ENCODE measurements at regions not wholly inside any gene's neighbourhood (a gene's known extent, or its start where the extent isn't known, plus 50 kb on each side); places are given as distances from the start of the nearest gene placed in this dataset.

GRCh38 chr4:137851435-137851834 lies 319.1 kb upstream of the PCDH18 start:
- no peak for ATAC-seq
- Histone ChIP-seq H3F3A (replicated peaks; ENCODE audit: low read depth) (no peaks in the 10 kb centered on the region), H3K27me3 (ENCODE audit: insufficient read depth) (no peaks in the 10 kb centered on the region), H4K20me1 (replicated peaks; ENCODE audit: insufficient read depth) (no peaks in the 10 kb centered on the region), H3K4me3 (no peak overlapping the region), H3K4me1 (ENCODE audit: insufficient read depth) (no peaks in the 10 kb centered on the region), H3K27ac (ENCODE audit: low read depth) (no peak overlapping the region), H3K36me3 (ENCODE audit: insufficient read depth) (no peaks in the 10 kb centered on the region), H2AFZ (no peak overlapping the region), H3K9me2 (ENCODE audit: insufficient read depth) (peaks cover 4% of the 10 kb centered on the region; the same call in 1 of the 2 replicates), H3K79me2 (replicated peaks; ENCODE audit: insufficient read depth) (no peaks in the 10 kb centered on the region), H3K4me2 (no peak overlapping the region)
- H3K27ac Mint-ChIP-seq = no peak overlapping the region
- no peak overlapping the region for H3K4me3 Mint-ChIP-seq
- H3K36me3 Mint-ChIP-seq (ENCODE audit: low read depth) = peaks cover 5% of the 10 kb centered on the region; the same call in 2 of the 3 replicates
- H3K27me3 Mint-ChIP-seq (ENCODE audit: insufficient read depth, low read depth, poor library complexity) = peaks cover 1% of the 10 kb centered on the region
- peaks cover 19% of the 10 kb centered on the region for H3K9me3 Mint-ChIP-seq
- H3K4me1 Mint-ChIP-seq = no peaks in the 10 kb centered on the region
- no peak for TF ChIP-seq CREB1 (CRISPR knock-in tag; IDR thresholded peaks at IDR 0.05; ENCODE audit: low read depth)
- no peak for TF ChIP-seq REST (IDR thresholded peaks at IDR 0.05; ENCODE audit: unreplicated experiment)
- TF ChIP-seq CTCF (conservative IDR thresholded peaks at IDR 0.05; ENCODE audit: low read depth in 2 of 2) = no peak
- TF ChIP-seq EZH2phosphoT487 (IDR thresholded peaks at IDR 0.05; ENCODE audit: unreplicated experiment) = no peak
- no peak for TF ChIP-seq NANOG (IDR thresholded peaks at IDR 0.05; ENCODE audit: borderline replicate concordance)
- TF ChIP-seq POLR2AphosphoS5 (IDR thresholded peaks at IDR 0.05; ENCODE audit: low read depth) = no peak
- TF ChIP-seq ZNF331 (CRISPR knock-in tag; IDR thresholded peaks at IDR 0.05; ENCODE audit: low read depth) = no peak
- no peak for TF ChIP-seq JUNB (IDR thresholded peaks at IDR 0.05; ENCODE audit: unreplicated experiment)
- no peak for TF ChIP-seq ETS1 (IDR thresholded peaks at IDR 0.05)
- TF ChIP-seq EZH2 (IDR thresholded peaks at IDR 0.05; ENCODE audit: low read depth, unreplicated experiment) = no peak
- TF ChIP-seq STAT1 (IDR thresholded peaks at IDR 0.05; ENCODE audit: unreplicated experiment) = no peak
- TF ChIP-seq ZNF462 (CRISPR knock-in tag; IDR thresholded peaks at IDR 0.05) = no peak
- no peak for TF ChIP-seq ZNF114 (CRISPR knock-in tag; IDR thresholded peaks at IDR 0.05)
- no peak for DNase-seq (ENCODE audit: low spot score)
